Spleen (tissue), 11 donors: ENCODE measurements at regions not wholly inside any gene's neighbourhood (a gene's known extent, or its start where the extent isn't known, plus 50 kb on each side); places are given as distances from the start of the nearest gene placed in this dataset.

Experiments
- DNase-seq: peaks from one replicate; pipeline ENCODE4 v3.0.0-alpha.2; 2020
- H3K27ac ChIP-seq, 8 donors: fragments of 200-600 bp; sonication (generic) in 7 of 8; 1 replicate in 4 of 8; 2 replicates in 4 of 8; pipeline versions ENCODE4 v1.5.0 to v1.8.0; 2016 to 2021; ENCODE audit warnings: inconsistent platforms in 4 of 8, mild to moderate bottlenecking in 4 of 8, moderate library complexity in 1 of 8
- H3K27me3 ChIP-seq, 7 donors: fragments of 200-600 bp; sonication (generic) in 6 of 7; replicated peaks in 1 of 7; 1 replicate in 4 of 7; 2 replicates in 3 of 7; pipeline versions ENCODE4 v1.5.0 to v1.8.0; 2016 to 2021; ENCODE audit warnings: inconsistent platforms in 3 of 7, mild to moderate bottlenecking in 1 of 7
- H3K36me3 ChIP-seq, 6 donors: fragments of 200-600 bp; sonication (generic) in 5 of 6; 1 replicate in 4 of 6; 2 replicates in 2 of 6; pipeline versions ENCODE4 v1.5.0 to v1.8.0; 2016 to 2021; ENCODE audit warnings: inconsistent platforms in 2 of 6
- H3K4me1 ChIP-seq, 6 donors: fragments of 200-600 bp; sonication (generic) in 5 of 6; 1 replicate in 3 of 6; 2 replicates in 3 of 6; pipeline versions ENCODE4 v1.5.0 to v1.8.0; 2016 to 2021; ENCODE audit warnings: inconsistent platforms in 3 of 6
- H3K4me3 ChIP-seq, 8 donors: fragments of 200-600 bp; sonication (generic) in 7 of 8; 1 replicate in 4 of 8; 2 replicates in 4 of 8; pipeline versions ENCODE4 v1.5.0 to v1.8.0; 2016 to 2021; ENCODE audit warnings: inconsistent platforms in 4 of 8, mild to moderate bottlenecking in 4 of 8, moderate library complexity in 2 of 8
- H3K9me3 ChIP-seq, 8 donors: fragments of 200-600 bp; sonication (generic) in 7 of 8; 1 replicate in 4 of 8; 2 replicates in 4 of 8; pipeline versions ENCODE4 v1.5.0 to v1.8.0; 2016 to 2021; ENCODE audit warnings: inconsistent platforms in 4 of 8
- POLR2A ChIP-seq, 3 donors: fragments of 450-650 bp; IDR thresholded peaks; one replicate each; pipeline ENCODE4 v1.5.1; 2017; ENCODE audit warnings: antibody characterized with exemption in 3 of 3, mild to moderate bottlenecking in 1 of 3
- POLR2AphosphoS5 ChIP-seq, 3 donors: sonication (generic); formaldehyde crosslinking; IDR thresholded peaks; one replicate each; pipeline ENCODE4 v1.5.1; 2017; ENCODE audit warnings: antibody characterized with exemption in 3 of 3
- WGBS, 5 donors: extraction: QIAGEN DNeasy Blood & Tissue Kit in 3 of 5; methylation state at CpG; one replicate each; pipeline versions ENCODE4 v1.1.5 to v1.1.7; 2013 to 2018; 5-methylcytosine and 5-hydroxymethylcytosine counted together
- intact Hi-C: fragments of 100-400 bp; cut with DNase I; formaldehyde crosslinking; loops from one replicate; pipeline ENCODE4 v1.15.0; 2023; ENCODE audit warnings: low total_unique reads
- TF ChIP-seq, protein P1 (sequence below), 11 experiments: fragments of 200-600 bp in 7 of 11; fragments of 450-650 bp in 4 of 11; sonication (generic) in 4 of 11; IDR thresholded peaks in 8 of 11; conservative IDR thresholded peaks in 3 of 11; 1 replicate in 7 of 11; 2 replicates in 4 of 11; pipeline versions ENCODE4 v1.4.0 to v1.8.0; 2016 to 2021; ENCODE audit warnings: antibody characterized with exemption in 11 of 11, inconsistent platforms in 4 of 11, mild to moderate bottlenecking in 1 of 11
- donor health status: healthy with polysubstance abuse.
- donor health status: DM: no; HTN: no; CAD: no; lungs with moderate emphysema.
- donor health status: DM: no; HTN: no; CAD: no.
- donor health status: Bipolar disorder and iron deficiency.
- donor health status: healthy.
- donor health status: DM: no; HTN: no; CAD: no.
- donor health status: DM: yes; HTN: yes; CAD: no.

GRCh38 chr2:228594012-228594411 is 412.5 kb upstream of the SPHKAP start:
- H3K9me3 ChIP-seq: peaks cover 0 to 4% (median 0%) of the 10 kb centered on the region in 8 donors
- H3K27me3 ChIP-seq: no peaks in the 10 kb centered on the region
- TF ChIP-seq POLR2A (IDR thresholded peaks at IDR 0.05) (no peak), POLR2AphosphoS5 (IDR thresholded peaks at IDR 0.05) (no peak)
- TF ChIP-seq, protein P1, sequence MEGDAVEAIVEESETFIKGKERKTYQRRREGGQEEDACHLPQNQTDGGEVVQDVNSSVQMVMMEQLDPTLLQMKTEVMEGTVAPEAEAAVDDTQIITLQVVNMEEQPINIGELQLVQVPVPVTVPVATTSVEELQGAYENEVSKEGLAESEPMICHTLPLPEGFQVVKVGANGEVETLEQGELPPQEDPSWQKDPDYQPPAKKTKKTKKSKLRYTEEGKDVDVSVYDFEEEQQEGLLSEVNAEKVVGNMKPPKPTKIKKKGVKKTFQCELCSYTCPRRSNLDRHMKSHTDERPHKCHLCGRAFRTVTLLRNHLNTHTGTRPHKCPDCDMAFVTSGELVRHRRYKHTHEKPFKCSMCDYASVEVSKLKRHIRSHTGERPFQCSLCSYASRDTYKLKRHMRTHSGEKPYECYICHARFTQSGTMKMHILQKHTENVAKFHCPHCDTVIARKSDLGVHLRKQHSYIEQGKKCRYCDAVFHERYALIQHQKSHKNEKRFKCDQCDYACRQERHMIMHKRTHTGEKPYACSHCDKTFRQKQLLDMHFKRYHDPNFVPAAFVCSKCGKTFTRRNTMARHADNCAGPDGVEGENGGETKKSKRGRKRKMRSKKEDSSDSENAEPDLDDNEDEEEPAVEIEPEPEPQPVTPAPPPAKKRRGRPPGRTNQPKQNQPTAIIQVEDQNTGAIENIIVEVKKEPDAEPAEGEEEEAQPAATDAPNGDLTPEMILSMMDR (IDR thresholded peaks at IDR 0.05 in 8 of 11, conservative IDR thresholded peaks at IDR 0.05 in 3 of 11): no peak
- no peaks in the 10 kb centered on the region for H3K4me1 ChIP-seq
- no peak overlapping the region for H3K4me3 ChIP-seq
- WGBS, 5 donors: 54 to 77% (median 56%) methylated on average over 2 of the region's 2 CpGs
- no peak overlapping the region for H3K27ac ChIP-seq
- H3K36me3 ChIP-seq: no peaks in the 10 kb centered on the region
- intact Hi-C loops: no loop called here
- DNase-seq: no peak

DNA sequence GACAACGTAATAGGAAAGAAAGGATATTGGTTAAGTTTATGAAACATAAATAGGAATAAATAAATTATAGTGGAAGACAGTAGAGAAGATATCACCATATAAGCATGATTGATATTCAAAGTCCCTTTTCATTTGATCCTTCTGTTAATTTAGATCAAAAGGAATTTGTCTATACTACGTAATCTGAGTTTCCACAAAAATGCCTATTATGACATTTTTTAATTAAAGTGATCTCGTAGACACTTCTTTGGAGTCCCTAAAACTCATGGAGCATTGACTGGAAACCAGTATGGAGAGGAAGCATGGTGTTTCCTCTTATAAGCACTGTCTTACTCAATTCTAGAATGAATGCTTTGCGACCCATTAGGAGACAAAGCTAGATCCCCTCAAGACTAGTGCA is 411.4 kb upstream of the SPHKAP start:
- TF ChIP-seq POLR2A (IDR thresholded peaks at IDR 0.05) (no peak), POLR2AphosphoS5 (IDR thresholded peaks at IDR 0.05) (no peak)
- TF ChIP-seq, protein P1 (IDR thresholded peaks at IDR 0.05 in 8 of 11, conservative IDR thresholded peaks at IDR 0.05 in 3 of 11): no peak
- intact Hi-C loops: no loop called here
- WGBS, 5 donors: 40 to 80% (median 60%) methylated on average over 4 of the region's 4 CpGs
- no peak overlapping the region for H3K4me3 ChIP-seq
- no peaks in the 10 kb centered on the region for H3K27me3 ChIP-seq
- no peak for DNase-seq
- no peaks in the 10 kb centered on the region for H3K36me3 ChIP-seq
- peaks cover 0 to 8% (median 0%) of the 10 kb centered on the region in 8 donors for H3K9me3 ChIP-seq
- H3K27ac ChIP-seq: no peak overlapping the region
- no peaks in the 10 kb centered on the region for H3K4me1 ChIP-seq

- Histone ChIP-seq H3K27me3 (no peaks in the 10 kb centered on the region), H3K9me3 (peaks cover 0 to 8% (median 0%) of the 10 kb centered on the region in 8 donors), H3K36me3 (no peaks in the 10 kb centered on the region), H3K4me3 (no peak overlapping the region), H3K4me1 (no peaks in the 10 kb centered on the region), H3K27ac (no peak overlapping the region)
- intact Hi-C loops: no loop called here
- WGBS, 5 donors: 73 to 83% (median 76%) methylated on average over 2 of the region's 2 CpGs
- DNase-seq: no peak
- TF ChIP-seq POLR2A (IDR thresholded peaks at IDR 0.05) (no peak), POLR2AphosphoS5 (IDR thresholded peaks at IDR 0.05) (no peak)
- TF ChIP-seq, protein P1 (IDR thresholded peaks at IDR 0.05 in 8 of 11, conservative IDR thresholded peaks at IDR 0.05 in 3 of 11): no peak
Measured at GRCh38 chr2:228590681-228591080, 409.2 kb upstream of the SPHKAP start.

DNA sequence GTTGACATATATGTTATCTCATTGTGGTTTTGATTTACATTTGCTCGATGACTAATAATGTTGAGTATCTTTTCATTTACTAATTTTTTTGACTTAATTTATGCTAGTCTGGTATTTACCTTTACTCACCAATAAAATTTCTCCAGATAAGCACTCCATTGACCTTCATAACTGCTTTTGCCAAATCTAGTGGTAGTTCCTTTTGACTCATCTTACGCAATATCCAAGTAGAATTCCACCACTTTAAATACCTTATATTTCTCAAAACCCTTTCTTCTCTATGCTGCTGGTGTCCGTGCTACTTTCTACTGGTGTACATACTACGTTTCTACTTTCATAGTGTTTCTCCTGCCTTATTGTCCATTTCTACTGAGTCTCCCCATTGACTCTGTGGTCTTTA is 407.6 kb upstream of the SPHKAP start:
- no peak overlapping the region for H3K4me3 ChIP-seq
- H3K4me1 ChIP-seq: no peaks in the 10 kb centered on the region
- intact Hi-C loops: no loop called here
- no peak overlapping the region for H3K27ac ChIP-seq
- TF ChIP-seq POLR2AphosphoS5 (IDR thresholded peaks at IDR 0.05) (no peak), POLR2A (IDR thresholded peaks at IDR 0.05) (no peak)
- TF ChIP-seq, protein P1 (IDR thresholded peaks at IDR 0.05 in 8 of 11, conservative IDR thresholded peaks at IDR 0.05 in 3 of 11): no peak
- 65 to 76% (median 70%) methylated on average over 4 of the region's 4 CpGs for WGBS, 5 donors
- H3K36me3 ChIP-seq: no peaks in the 10 kb centered on the region
- no peaks in the 10 kb centered on the region for H3K27me3 ChIP-seq
- peaks cover 0 to 16% (median 0%) of the 10 kb centered on the region in 8 donors for H3K9me3 ChIP-seq
- no peak for DNase-seq
